ENCODE measurements at regions not wholly inside any gene's neighbourhood (a gene's known extent, or its start where the extent isn't known, plus 50 kb on each side); places are given as distances from the start of the nearest gene placed in this dataset.

DNA sequence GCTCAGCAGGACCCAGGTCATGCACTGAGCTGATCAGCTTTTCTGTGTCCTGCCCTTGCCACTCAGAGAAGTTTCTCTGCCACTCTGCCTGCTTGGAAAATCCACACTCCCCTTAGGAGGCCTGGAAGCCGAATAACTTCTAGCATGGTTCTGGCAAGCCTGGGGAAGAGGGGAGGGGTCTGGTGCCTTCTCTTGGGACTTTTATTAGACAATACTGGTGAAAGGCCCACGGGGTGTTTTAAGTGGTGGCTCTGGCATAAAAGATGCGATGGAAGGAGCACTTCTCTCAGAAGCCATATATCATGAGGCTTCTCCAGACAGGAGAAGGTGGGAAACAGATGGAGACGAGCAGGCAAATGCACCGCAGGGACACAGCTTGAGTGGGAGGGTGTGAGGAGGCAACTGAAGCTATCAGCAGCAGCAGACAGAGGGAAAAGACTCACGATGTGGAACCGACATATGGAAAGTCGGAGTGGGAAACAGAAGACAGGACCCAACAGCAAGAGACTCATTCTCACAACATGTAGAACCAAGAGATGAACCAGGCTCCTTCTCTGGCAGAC, 141.8 kb upstream of the CTNNA2 start:
- TF ChIP-seq POLR2A (IDR thresholded peaks at IDR 0.05) (no peak), POLR2AphosphoS5 (IDR thresholded peaks at IDR 0.05) (no peak)
